ENCODE measurements at regions not wholly inside any gene's neighbourhood (a gene's known extent, or its start where the extent isn't known, plus 50 kb on each side); places are given as distances from the start of the nearest gene placed in this dataset.

DNA sequence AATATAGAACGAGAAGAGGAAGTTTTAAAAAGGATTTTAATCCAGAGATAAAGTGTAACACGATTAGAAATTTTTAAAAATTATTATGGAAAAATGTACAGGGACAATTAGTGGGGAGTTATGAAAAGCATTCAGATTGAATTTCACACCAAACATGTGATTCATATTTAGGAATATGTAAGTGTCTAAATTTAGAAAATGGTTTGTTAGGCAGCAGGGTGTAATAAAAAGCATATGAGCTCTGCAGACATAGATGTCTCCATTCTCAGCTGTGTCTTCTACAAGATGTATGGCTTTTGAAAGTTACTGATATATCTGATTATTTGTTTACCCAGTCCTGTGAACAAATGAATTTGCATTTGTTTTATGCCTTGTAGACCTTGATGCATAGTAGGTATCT lies 638.9 kb upstream of the AGA start:
- TF ChIP-seq, protein P1, sequence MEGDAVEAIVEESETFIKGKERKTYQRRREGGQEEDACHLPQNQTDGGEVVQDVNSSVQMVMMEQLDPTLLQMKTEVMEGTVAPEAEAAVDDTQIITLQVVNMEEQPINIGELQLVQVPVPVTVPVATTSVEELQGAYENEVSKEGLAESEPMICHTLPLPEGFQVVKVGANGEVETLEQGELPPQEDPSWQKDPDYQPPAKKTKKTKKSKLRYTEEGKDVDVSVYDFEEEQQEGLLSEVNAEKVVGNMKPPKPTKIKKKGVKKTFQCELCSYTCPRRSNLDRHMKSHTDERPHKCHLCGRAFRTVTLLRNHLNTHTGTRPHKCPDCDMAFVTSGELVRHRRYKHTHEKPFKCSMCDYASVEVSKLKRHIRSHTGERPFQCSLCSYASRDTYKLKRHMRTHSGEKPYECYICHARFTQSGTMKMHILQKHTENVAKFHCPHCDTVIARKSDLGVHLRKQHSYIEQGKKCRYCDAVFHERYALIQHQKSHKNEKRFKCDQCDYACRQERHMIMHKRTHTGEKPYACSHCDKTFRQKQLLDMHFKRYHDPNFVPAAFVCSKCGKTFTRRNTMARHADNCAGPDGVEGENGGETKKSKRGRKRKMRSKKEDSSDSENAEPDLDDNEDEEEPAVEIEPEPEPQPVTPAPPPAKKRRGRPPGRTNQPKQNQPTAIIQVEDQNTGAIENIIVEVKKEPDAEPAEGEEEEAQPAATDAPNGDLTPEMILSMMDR (IDR thresholded peaks at IDR 0.05) = no peak
- TF ChIP-seq POLR2A (IDR thresholded peaks at IDR 0.05) = no peak
